GM12864 (cell line): ENCODE measurements at regions not wholly inside any gene's neighbourhood (a gene's known extent, or its start where the extent isn't known, plus 50 kb on each side); places are given as distances from the start of the nearest gene placed in this dataset.

Experiments
- DNase-seq: peaks from one replicate; pipeline ENCODE4 v3.0.0-alpha.2; 2011; ENCODE audit warnings: low read depth
- H3K4me3 ChIP-seq: 2 replicates; pipeline ENCODE4 v1.5.1; 2011; ENCODE audit warnings: mild to moderate bottlenecking, low read depth, low read length, control low read depth
- CTCF ChIP-seq: IDR thresholded peaks from 2 replicates; pipeline ENCODE4 v1.5.1; 2011; ENCODE audit warnings: low read depth, mild to moderate bottlenecking, moderate library complexity, low read length, control low read depth, inconsistent platforms; ENCODE audit errors: missing control alignments

GRCh38 chr1:214837376-214837775, 234.4 kb downstream of the CENPF start:
- no peak for DNase-seq
- no peak overlapping the region for H3K4me3 ChIP-seq
- no peak for TF ChIP-seq CTCF

- DNase-seq, result no peak
- no peak for TF ChIP-seq CTCF
Measured at GRCh38 chr1:214838351-214838750, 235.4 kb downstream of the CENPF start.

GRCh38 chr1:214840356-214840755, 237.4 kb downstream of the CENPF start:
- no peak for TF ChIP-seq CTCF
- no peak overlapping the region for H3K4me3 ChIP-seq
- no peak for DNase-seq

More at GRCh38 chr1:214838351-214838750, 235.4 kb downstream of the CENPF start:
- H3K4me3 ChIP-seq, result no peak overlapping the region

GRCh38 chr1:214842856-214843255, 239.7 kb upstream of the KCNK2 start:
- no peak for TF ChIP-seq CTCF
- DNase-seq, result no peak
- no peak overlapping the region for H3K4me3 ChIP-seq

- DNase-seq, result no peak
Measured at GRCh38 chr1:214843281-214843680, 239.3 kb upstream of the KCNK2 start.

GRCh38 chr1:214844319-214844718, 238.2 kb upstream of the KCNK2 start:
- TF ChIP-seq CTCF, result no peak
- DNase-seq, result no peak
- H3K4me3 ChIP-seq, result no peak overlapping the region

More at GRCh38 chr1:214843281-214843680, 239.3 kb upstream of the KCNK2 start:
- TF ChIP-seq CTCF, result no peak
- H3K4me3 ChIP-seq, result no peak overlapping the region

GRCh38 chr1:214846276-214846675, 236.3 kb upstream of the KCNK2 start:
- H3K4me3 ChIP-seq, result no peak overlapping the region
- DNase-seq, result no peak
- no peak for TF ChIP-seq CTCF
